Activated T-helper 1 cell treated with anti-CD3 and anti-CD28 coated beads, Interleukin-12 subunit alpha, Interleukin-12 subunit beta, Interleukin-2, Interleukin-4 antibody, amounts not matched to agents 30 ng/mL and 10 ng/mL and 1 ng/mL, durations not matched to agents 14 hours and 24 hours and 36 hours (primary cell): ENCODE measurements at regions not wholly inside any gene's neighbourhood (a gene's known extent, or its start where the extent isn't known, plus 50 kb on each side); places are given as distances from the start of the nearest gene placed in this dataset.

Source experiments
- DNase-seq: peaks from one replicate; pipeline ENCODE4 v3.0.0; 2021; ENCODE audit warnings: low spot score
- H3K27ac Mint-ChIP-seq: one replicate; pipeline ENCODE4 v1.8.0; 2021; ENCODE audit warnings: mild to moderate bottlenecking, mixed read lengths
- H3K27me3 Mint-ChIP-seq: one replicate; pipeline ENCODE4 v1.8.0; 2022; ENCODE audit warnings: mild to moderate bottlenecking, moderate library complexity, mixed read lengths; ENCODE audit not compliant: insufficient read depth
- H3K36me3 Mint-ChIP-seq: one replicate; pipeline ENCODE4 v1.8.0; 2021; ENCODE audit warnings: low read depth, mixed read lengths
- H3K4me1 Mint-ChIP-seq: one replicate; pipeline ENCODE4 v1.8.0; 2021; ENCODE audit warnings: low read depth, mixed read lengths
- H3K4me3 Mint-ChIP-seq: one replicate; pipeline ENCODE4 v1.8.0; 2021; ENCODE audit warnings: mild to moderate bottlenecking, moderate library complexity, mixed read lengths
- H3K9me3 Mint-ChIP-seq: one replicate; pipeline ENCODE4 v1.8.0; 2021; ENCODE audit warnings: mixed read lengths
- intact Hi-C: fragments of 100-400 bp; cut with micrococcal nuclease; formaldehyde crosslinking; loops from one replicate; pipeline ENCODE4 v1.15.1; 2024

DNA sequence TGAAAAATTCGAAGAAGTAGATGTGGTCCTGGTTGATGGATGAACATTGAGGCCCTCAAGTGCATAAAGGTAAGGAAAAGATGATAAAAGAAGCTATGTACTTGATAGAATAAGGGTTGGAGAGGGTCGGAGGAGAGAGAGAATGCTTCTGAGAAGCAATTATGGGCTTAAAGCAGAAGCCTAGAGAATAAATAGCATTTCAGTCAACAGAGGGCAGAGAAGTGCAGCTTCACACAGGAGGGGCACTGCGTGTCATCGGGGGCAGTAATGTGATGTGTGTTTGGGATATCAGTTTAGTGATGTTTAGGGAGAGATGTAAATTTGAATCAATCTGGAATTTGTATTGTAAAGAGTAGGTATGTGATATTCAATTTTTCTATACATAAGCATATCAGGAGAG lies 334.5 kb downstream of the PIK3C3 start:
- no peaks in the 10 kb centered on the region for H3K4me1 Mint-ChIP-seq

DNA sequence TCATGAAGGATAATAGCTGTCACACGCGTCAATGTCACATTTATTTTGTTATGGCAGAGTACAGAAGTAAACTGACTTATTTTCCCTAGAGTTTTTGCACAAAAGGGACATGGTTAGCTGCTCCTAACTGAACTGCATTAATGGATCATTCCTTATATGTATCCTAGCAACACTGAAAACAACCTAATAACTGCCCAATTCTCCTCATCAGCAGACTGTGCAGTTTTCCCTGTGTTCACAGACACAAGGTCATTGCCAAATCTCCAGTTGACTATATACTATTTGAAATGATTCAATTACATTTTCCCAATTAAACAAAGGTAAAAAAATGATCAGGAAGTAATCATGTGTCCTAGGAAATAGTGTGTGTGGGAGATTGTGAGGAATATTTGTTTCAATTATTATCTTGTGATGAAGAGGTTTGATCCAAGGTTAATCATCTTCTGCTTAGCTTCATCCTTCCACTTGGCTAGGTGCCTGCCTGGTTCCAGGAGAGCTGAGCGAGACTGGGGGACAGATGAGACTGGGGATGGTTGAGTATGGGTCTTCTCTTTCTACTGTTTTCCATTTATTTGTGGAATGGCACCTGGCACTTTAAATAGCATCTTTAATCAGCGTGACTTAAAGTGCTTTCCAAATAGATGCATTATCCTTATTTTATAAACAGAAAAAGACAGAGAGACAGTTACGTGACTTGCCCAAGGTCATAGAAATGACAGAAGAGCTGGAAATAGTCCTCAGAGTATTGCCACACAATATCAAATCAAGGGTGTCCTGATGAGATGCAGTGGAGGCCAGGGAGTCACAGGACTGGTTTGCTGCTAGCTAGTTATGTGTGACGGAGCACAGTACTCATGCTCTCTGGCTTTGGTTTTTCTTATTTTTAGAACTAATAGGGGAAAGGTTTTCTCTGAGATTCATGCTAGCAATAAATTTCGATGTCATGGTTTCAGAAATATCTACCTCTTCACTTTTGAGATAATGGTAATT lies 335.6 kb downstream of the PIK3C3 start:
- Mint-ChIP-seq H3K27ac (no peak overlapping the region), H3K9me3 (no peaks in the 10 kb centered on the region), H3K4me1 (no peaks in the 10 kb centered on the region), H3K36me3 (no peaks in the 10 kb centered on the region), H3K27me3 (no peaks in the 10 kb centered on the region), H3K4me3 (no peak overlapping the region)
- intact Hi-C loops = no loop called here
- DNase-seq = no peak

More for the DNA sequence above, 334.5 kb downstream of the PIK3C3 start:
- no peak for DNase-seq
- Mint-ChIP-seq H3K27ac (no peak overlapping the region), H3K36me3 (no peaks in the 10 kb centered on the region), H3K27me3 (no peaks in the 10 kb centered on the region), H3K4me3 (no peak overlapping the region), H3K9me3 (no peaks in the 10 kb centered on the region)
- intact Hi-C loops = no loop called here

DNA sequence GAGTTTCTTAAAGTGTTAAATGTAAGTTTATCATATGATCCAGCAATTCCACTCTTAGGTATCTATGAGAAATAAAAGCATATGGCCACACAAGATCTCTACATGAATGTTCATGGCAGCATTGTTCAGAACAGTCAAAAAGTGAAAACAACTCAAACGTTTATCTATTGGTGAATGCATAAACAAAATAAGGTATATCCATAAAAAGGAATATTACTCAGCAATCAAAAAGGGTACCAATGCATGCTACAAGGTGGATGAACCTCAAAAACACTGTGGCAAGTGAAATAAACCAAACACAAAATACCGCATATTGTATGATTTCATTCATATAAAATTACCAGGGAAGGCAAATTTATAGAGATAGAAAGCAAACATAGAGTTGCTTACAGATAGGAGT lies 337.6 kb downstream of the PIK3C3 start:
- intact Hi-C loops = no loop called here
- Mint-ChIP-seq H3K27me3 (no peaks in the 10 kb centered on the region), H3K4me1 (no peaks in the 10 kb centered on the region), H3K4me3 (no peak overlapping the region), H3K36me3 (no peaks in the 10 kb centered on the region), H3K9me3 (no peaks in the 10 kb centered on the region), H3K27ac (no peak overlapping the region)
- DNase-seq = no peak

DNA sequence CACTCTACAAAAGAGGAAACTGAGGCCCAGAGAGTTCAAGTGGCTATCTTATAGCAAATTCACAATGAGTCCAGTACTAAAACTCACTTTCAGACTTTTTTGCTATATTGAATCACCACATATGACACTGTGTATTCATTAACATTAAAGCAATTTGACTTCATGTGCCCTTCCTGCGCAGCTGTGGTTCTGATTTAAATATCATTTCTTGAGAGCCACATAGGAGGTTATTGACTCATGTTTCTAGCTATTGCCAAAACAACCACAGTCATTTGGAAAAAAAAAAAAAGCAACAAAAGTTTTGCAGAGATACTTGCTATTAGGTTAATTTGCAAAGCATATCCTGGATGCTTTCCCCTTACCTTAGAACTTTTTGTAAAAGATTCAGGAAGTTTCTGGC lies 341.2 kb downstream of the PIK3C3 start:
- no peak overlapping the region for H3K4me3 Mint-ChIP-seq
- H3K27me3 Mint-ChIP-seq = no peaks in the 10 kb centered on the region
- intact Hi-C loops = loop anchor here (5.0 kb wide), 1 partner anchor 1291 kb away; no protein-coding TSS in a partner anchor
- no peak overlapping the region for H3K27ac Mint-ChIP-seq
- no peaks in the 10 kb centered on the region for H3K4me1 Mint-ChIP-seq
- no peak for DNase-seq
- no peaks in the 10 kb centered on the region for H3K9me3 Mint-ChIP-seq
- H3K36me3 Mint-ChIP-seq = no peaks in the 10 kb centered on the region

DNA sequence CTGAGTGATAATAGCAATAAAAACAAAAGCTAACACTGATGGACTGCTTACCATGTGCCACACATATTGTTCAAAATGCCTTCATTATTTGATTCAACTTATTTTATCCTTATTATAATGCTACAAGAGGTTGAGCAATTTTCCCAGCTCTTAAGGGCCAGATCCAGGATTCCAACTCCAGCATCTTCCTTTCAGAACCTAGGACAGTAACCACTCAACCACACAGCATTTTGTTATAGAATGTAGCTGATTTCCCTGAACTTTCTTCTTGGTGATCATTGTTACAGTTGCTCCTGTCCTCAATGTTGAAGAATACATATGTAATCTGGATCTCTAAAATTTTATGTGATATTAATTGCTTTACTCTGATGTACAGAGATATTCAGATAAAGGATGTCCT lies 341.7 kb downstream of the PIK3C3 start:
- Mint-ChIP-seq H3K4me1 (no peaks in the 10 kb centered on the region), H3K4me3 (no peak overlapping the region), H3K36me3 (no peaks in the 10 kb centered on the region), H3K27ac (no peak overlapping the region), H3K9me3 (no peaks in the 10 kb centered on the region), H3K27me3 (no peaks in the 10 kb centered on the region)
- intact Hi-C loops = loop anchor here (5.0 kb wide), 1 partner anchor 1291 kb away; no protein-coding TSS in a partner anchor
- no peak for DNase-seq

DNA sequence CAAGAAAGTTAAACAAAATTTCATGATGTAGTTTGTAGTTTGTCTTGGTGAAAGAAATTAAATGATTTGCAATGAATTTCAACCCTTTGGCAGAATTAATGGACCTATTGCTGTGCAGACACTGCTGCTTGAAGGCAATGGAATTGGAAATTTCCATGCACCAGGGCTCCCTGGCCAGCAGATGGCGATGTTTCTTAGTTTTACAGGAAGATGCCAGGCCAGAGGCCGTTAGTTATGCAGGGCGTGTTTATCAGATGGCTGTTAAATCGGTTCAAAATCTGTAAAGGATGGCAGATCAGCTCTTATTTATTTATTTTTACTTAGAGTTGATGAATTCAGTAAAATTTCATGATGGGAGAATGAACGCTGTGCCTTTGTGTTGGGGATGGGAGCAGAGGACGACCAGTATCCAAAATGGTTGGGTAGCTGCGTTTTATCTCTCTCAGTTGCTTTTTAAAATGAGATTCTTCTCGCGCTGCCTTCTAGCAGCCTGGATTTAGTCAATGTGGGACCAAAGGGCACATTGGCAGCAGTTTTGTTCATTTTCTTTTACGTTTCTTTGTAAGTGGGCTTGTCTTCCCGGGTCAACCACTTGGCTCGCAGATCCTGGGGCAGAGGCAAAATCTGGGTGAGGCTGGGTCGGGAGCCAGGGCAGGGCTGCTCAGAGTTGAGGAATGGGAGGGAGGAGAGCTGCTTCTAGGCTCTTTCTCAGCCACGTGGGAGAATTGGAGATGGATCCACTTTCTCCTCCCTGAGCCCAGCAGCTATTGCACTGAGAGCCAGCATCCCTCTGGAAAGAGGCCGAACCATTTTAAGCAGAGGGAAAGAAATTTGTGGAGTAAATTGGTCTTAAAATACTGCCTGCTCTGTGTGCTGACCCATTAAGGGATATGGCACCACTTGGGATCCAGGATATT lies 344.0 kb downstream of the PIK3C3 start:
- H3K36me3 Mint-ChIP-seq = no peaks in the 10 kb centered on the region
- no peak overlapping the region for H3K4me3 Mint-ChIP-seq
- no peaks in the 10 kb centered on the region for H3K4me1 Mint-ChIP-seq
- intact Hi-C loops = loop anchor here (1.0 to 5.0 kb wide), 4 partner anchors 184 to 1288 kb away; no protein-coding TSS in a partner anchor
- H3K9me3 Mint-ChIP-seq = no peaks in the 10 kb centered on the region
- peak; percentile 13 for DNase-seq
- no peaks in the 10 kb centered on the region for H3K27me3 Mint-ChIP-seq
- no peak overlapping the region for H3K27ac Mint-ChIP-seq

DNA sequence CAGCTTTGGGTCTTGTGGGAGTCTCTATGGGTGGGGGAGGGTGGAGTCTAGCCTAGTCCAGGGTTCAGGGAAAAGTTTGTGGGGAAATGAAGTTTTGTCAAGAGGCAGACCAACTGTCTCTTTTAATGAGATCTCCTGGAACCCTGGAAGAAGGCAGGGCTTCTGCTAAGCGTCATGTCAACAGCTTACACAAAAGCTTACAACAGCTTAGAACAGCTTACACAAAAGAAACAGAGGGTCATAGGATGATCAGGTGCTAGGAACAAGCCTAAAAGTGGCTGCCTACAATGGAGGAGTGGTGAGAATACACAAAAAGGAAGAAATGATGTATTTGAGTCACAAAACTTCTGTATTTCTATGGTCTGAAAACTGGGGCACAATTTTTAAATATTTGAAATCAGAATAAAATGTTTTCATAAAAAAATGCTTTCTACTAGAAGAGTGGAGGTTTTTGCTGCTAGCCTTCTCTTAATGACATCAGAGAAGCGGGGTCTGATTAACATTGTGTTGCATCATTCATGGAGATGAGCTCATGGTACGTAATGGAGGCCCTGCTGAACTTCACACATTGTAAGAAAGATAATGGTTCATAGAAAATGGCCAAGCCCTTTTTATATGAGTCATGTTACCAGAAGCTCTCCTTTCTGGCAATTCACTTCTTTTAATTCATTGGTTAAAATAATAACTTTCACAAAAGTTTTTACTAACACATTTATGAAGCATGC lies 351.0 kb downstream of the PIK3C3 start:
- H3K36me3 Mint-ChIP-seq = no peaks in the 10 kb centered on the region
- H3K4me1 Mint-ChIP-seq = no peaks in the 10 kb centered on the region
- intact Hi-C loops = no loop called here
- H3K9me3 Mint-ChIP-seq = no peaks in the 10 kb centered on the region
- no peak overlapping the region for H3K4me3 Mint-ChIP-seq
- no peaks in the 10 kb centered on the region for H3K27me3 Mint-ChIP-seq
- no peak for DNase-seq
- H3K27ac Mint-ChIP-seq = no peak overlapping the region

DNA sequence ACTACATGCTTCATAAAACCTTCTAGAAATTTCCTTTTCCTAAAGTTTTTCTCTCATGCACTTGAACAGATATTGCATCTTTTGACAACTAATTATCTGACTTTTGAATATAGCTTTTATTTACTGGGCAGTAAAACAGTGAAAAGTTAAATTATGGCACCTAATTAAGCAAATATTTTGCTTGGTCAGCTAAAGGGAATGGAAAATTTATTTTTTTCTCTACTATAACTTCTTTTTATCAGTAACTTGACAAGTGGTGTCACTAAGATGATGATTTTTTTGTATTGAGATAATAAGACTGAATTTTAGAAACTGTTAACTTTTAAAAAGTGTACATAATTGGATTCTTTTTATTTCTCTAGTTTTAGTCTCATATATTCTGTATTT lies 351.6 kb downstream of the PIK3C3 start:
- H3K4me3 Mint-ChIP-seq = no peak overlapping the region
- no peaks in the 10 kb centered on the region for H3K9me3 Mint-ChIP-seq
- H3K36me3 Mint-ChIP-seq = no peaks in the 10 kb centered on the region
- no peaks in the 10 kb centered on the region for H3K4me1 Mint-ChIP-seq
- H3K27ac Mint-ChIP-seq = no peak overlapping the region
- no peaks in the 10 kb centered on the region for H3K27me3 Mint-ChIP-seq
- no peak for DNase-seq
- intact Hi-C loops = no loop called here

DNA sequence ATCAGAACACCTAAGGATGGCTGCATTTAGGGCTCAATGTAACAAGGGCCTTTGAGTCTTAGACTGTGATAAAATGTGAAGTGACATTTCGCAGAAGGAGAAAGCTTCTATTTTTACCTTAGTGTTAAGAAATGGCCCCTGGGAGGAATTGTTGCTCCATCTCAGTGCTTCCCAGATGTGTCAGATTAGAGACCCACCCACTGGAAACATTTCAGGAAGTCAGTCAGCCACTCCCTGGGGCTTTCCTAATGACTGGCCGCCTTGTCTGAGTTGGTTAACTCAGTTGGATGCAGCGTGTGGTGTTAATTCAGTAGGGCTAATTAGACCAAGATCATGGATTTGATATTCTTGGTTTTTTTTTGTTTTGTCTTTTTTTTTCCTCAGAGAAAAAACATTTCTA lies 355.9 kb downstream of the PIK3C3 start:
- Mint-ChIP-seq H3K36me3 (no peaks in the 10 kb centered on the region), H3K9me3 (no peaks in the 10 kb centered on the region), H3K27ac (no peak overlapping the region), H3K4me1 (no peaks in the 10 kb centered on the region), H3K27me3 (no peaks in the 10 kb centered on the region), H3K4me3 (no peak overlapping the region)
- intact Hi-C loops = no loop called here
- DNase-seq = no peak

DNA sequence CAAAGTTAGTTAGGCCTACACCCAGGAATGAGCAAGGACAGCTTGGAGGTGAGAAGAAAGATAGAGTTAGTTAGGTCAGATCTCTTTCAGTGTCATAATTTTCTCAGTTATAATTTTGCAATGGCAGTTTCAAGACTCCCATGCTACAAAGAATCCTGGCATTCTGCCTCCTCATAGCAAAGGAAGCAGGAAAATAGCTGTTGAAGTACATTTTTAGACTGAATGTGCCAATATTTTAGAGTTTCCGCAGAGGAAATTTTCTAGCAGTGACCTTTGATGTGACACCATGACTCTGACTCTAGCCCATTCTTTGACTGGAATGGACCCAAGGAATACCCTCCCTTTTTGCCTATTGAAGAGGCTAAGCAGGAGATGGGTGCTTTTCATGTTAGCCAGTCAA lies 371.7 kb downstream of the PIK3C3 start:
- Mint-ChIP-seq H3K27me3 (peaks cover 3% of the 10 kb centered on the region), H3K4me3 (no peak overlapping the region), H3K9me3 (no peaks in the 10 kb centered on the region), H3K4me1 (no peaks in the 10 kb centered on the region), H3K36me3 (no peaks in the 10 kb centered on the region), H3K27ac (no peak overlapping the region)
- DNase-seq = no peak
- intact Hi-C loops = no loop called here

DNA sequence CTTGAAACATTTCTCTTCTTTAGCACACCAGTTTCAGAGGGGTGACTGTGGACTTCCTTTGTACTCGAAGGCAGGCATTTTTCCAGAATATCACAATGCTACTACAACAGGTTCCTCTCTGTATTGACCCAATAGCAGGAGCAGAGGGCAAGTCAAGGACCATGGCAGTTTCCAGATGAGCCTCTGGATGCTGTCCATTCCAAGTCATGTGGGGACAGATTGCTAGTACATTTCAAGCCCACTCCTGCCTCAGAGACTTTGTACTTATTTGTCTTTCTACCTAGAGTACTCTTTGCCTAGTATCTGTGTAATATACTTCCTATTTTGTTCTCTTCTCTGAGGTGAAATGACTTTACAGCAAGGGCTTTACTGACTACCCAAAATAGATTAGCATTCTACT lies 373.9 kb downstream of the PIK3C3 start:
- Mint-ChIP-seq H3K36me3 (no peaks in the 10 kb centered on the region), H3K4me1 (no peaks in the 10 kb centered on the region), H3K27me3 (peaks cover 3% of the 10 kb centered on the region), H3K27ac (no peak overlapping the region), H3K9me3 (no peaks in the 10 kb centered on the region), H3K4me3 (no peak overlapping the region)
- no peak for DNase-seq
- intact Hi-C loops = no loop called here

DNA sequence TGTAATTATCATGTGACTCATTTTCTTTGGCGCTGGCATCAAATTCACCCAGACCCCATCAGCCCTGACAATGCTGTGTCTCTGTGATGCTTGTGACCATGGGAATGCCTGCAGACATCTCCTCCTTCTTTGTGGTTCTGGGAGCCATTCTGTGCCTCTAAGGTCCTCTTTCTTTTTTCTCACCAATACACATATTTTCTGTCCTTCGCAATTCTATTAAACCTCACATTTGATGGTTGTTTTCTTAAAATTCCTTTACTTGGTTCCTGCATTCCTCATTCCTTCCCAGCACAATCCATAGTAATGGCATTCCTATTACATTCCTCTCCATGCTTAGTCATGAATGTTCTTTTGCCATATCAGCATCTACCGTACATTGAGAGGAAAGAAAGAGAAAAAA lies 375.3 kb downstream of the PIK3C3 start:
- intact Hi-C loops = no loop called here
- Mint-ChIP-seq H3K27me3 (no peaks in the 10 kb centered on the region), H3K4me3 (no peak overlapping the region), H3K36me3 (no peaks in the 10 kb centered on the region), H3K27ac (no peak overlapping the region), H3K9me3 (no peaks in the 10 kb centered on the region), H3K4me1 (no peaks in the 10 kb centered on the region)
- no peak for DNase-seq
